ENCODE measurements at regions not wholly inside any gene's neighbourhood (a gene's known extent, or its start where the extent isn't known, plus 50 kb on each side); places are given as distances from the start of the nearest gene placed in this dataset.

- H3K36me3 ChIP-seq (ENCODE audit: control insufficient read depth in 4 of 4, insufficient read depth in 3 of 4, low read depth in 1 of 4, low read length in 3 of 4), result no peaks in the 10 kb centered on the region
- no peaks in the 10 kb centered on the region for H3K4me1 ChIP-seq (ENCODE audit: control insufficient read depth in 4 of 4, insufficient read depth in 4 of 4, low read length in 3 of 4)
- no peak overlapping the region for H3K4me3 ChIP-seq (ENCODE audit: low read depth in 1 of 3, low read length in 3 of 3)
- TF ChIP-seq HNF4G (IDR thresholded peaks at IDR 0.05) (no peak), HNF4A (conservative IDR thresholded peaks at IDR 0.05) (no peak), RAD21 (IDR thresholded peaks at IDR 0.05) (no peak), RXRA (IDR thresholded peaks at IDR 0.05) (no peak), JUND (IDR thresholded peaks at IDR 0.05) (no peak), GABPA (IDR thresholded peaks at IDR 0.05 in 1 of 2, conservative IDR thresholded peaks at IDR 0.05 in 1 of 2) (no peak), SP1 (IDR thresholded peaks at IDR 0.05) (no peak), FOXA1 (IDR thresholded peaks at IDR 0.05) (no peak)
- TF ChIP-seq, protein P1, sequence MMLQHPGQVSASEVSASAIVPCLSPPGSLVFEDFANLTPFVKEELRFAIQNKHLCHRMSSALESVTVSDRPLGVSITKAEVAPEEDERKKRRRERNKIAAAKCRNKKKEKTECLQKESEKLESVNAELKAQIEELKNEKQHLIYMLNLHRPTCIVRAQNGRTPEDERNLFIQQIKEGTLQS (IDR thresholded peaks at IDR 0.05), result no peak
- H3K9ac ChIP-seq (ENCODE audit: low read depth in 1 of 2, low read length in 2 of 2), result no peak overlapping the region
- WGBS, result 76% methylated on average over 2 of the region's 2 CpGs
- no peak for DNase-seq (ENCODE audit: low spot score)
- no peak overlapping the region for H3K27ac ChIP-seq (ENCODE audit: low read depth in 1 of 2, low read length in 2 of 2)
- no peaks in the 10 kb centered on the region for H3K9me3 ChIP-seq (ENCODE audit: control insufficient read depth in 4 of 4, low read length in 3 of 4)
- no peaks in the 10 kb centered on the region for H3K27me3 ChIP-seq (ENCODE audit: control insufficient read depth in 4 of 4, insufficient read depth in 4 of 4, low read length in 3 of 4)
Observed at GRCh38 chr6:84317463-84317862, 90.0 kb upstream of the CEP162 start.

DNA sequence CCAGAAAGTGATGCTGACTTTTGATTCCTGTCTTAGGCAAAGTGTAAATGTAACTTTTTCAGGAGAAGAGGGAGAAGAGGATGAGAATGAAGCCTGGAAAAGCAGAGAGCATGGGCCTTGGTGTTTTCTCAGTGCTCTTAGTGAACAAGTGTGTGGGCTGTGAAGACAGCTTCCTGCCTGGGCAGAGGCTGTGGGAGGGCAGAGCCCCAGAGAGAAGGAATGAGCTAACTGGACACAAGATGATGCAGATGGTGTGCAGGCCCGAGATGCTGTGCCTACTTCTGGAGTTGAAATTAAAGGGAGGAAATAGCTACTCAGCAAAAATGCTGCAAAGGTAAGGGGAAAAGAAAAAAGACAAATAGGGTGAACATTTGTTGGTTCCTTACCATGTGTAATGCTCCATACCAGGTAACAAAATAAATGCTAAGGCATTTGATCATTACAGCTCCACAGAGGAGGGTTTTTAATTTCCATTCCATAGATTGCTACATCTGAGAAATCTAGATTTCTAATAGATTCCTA is 87.0 kb upstream of the CEP162 start:
- H3K36me3 ChIP-seq (ENCODE audit: control insufficient read depth in 4 of 4, insufficient read depth in 3 of 4, low read depth in 1 of 4, low read length in 3 of 4), result no peaks in the 10 kb centered on the region
- H3K9ac ChIP-seq (ENCODE audit: low read depth in 1 of 2, low read length in 2 of 2), result no peak overlapping the region
- no peaks in the 10 kb centered on the region for H3K9me3 ChIP-seq (ENCODE audit: control insufficient read depth in 4 of 4, low read length in 3 of 4)
- TF ChIP-seq HNF4A (conservative IDR thresholded peaks at IDR 0.05) (no peak), FOXA1 (IDR thresholded peaks at IDR 0.05) (no peak), NR2F2 (IDR thresholded peaks at IDR 0.05) (no peak), GABPA (IDR thresholded peaks at IDR 0.05 in 1 of 2, conservative IDR thresholded peaks at IDR 0.05 in 1 of 2) (no peak), FOXA2 (IDR thresholded peaks at IDR 0.05) (no peak), EGR1 (IDR thresholded peaks at IDR 0.05; ENCODE audit: low read depth in 2 of 2) (no peak), SP1 (IDR thresholded peaks at IDR 0.05) (no peak), JUND (IDR thresholded peaks at IDR 0.05) (no peak), RAD21 (IDR thresholded peaks at IDR 0.05) (no peak), RXRA (IDR thresholded peaks at IDR 0.05) (no peak), TAF1 (conservative IDR thresholded peaks at IDR 0.05) (no peak), HNF4G (IDR thresholded peaks at IDR 0.05) (no peak), YY1 (IDR thresholded peaks at IDR 0.05) (no peak), ZBTB33 (IDR thresholded peaks at IDR 0.05) (no peak)
- TF ChIP-seq, protein P2, sequence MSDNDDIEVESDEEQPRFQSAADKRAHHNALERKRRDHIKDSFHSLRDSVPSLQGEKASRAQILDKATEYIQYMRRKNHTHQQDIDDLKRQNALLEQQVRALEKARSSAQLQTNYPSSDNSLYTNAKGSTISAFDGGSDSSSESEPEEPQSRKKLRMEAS (IDR thresholded peaks at IDR 0.05), result no peak
- TF ChIP-seq, protein P1 (IDR thresholded peaks at IDR 0.05), result no peak
- TF ChIP-seq, protein P3, sequence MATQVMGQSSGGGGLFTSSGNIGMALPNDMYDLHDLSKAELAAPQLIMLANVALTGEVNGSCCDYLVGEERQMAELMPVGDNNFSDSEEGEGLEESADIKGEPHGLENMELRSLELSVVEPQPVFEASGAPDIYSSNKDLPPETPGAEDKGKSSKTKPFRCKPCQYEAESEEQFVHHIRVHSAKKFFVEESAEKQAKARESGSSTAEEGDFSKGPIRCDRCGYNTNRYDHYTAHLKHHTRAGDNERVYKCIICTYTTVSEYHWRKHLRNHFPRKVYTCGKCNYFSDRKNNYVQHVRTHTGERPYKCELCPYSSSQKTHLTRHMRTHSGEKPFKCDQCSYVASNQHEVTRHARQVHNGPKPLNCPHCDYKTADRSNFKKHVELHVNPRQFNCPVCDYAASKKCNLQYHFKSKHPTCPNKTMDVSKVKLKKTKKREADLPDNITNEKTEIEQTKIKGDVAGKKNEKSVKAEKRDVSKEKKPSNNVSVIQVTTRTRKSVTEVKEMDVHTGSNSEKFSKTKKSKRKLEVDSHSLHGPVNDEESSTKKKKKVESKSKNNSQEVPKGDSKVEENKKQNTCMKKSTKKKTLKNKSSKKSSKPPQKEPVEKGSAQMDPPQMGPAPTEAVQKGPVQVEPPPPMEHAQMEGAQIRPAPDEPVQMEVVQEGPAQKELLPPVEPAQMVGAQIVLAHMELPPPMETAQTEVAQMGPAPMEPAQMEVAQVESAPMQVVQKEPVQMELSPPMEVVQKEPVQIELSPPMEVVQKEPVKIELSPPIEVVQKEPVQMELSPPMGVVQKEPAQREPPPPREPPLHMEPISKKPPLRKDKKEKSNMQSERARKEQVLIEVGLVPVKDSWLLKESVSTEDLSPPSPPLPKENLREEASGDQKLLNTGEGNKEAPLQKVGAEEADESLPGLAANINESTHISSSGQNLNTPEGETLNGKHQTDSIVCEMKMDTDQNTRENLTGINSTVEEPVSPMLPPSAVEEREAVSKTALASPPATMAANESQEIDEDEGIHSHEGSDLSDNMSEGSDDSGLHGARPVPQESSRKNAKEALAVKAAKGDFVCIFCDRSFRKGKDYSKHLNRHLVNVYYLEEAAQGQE (IDR thresholded peaks at IDR 0.05), result no peak
- TF ChIP-seq, protein P4, sequence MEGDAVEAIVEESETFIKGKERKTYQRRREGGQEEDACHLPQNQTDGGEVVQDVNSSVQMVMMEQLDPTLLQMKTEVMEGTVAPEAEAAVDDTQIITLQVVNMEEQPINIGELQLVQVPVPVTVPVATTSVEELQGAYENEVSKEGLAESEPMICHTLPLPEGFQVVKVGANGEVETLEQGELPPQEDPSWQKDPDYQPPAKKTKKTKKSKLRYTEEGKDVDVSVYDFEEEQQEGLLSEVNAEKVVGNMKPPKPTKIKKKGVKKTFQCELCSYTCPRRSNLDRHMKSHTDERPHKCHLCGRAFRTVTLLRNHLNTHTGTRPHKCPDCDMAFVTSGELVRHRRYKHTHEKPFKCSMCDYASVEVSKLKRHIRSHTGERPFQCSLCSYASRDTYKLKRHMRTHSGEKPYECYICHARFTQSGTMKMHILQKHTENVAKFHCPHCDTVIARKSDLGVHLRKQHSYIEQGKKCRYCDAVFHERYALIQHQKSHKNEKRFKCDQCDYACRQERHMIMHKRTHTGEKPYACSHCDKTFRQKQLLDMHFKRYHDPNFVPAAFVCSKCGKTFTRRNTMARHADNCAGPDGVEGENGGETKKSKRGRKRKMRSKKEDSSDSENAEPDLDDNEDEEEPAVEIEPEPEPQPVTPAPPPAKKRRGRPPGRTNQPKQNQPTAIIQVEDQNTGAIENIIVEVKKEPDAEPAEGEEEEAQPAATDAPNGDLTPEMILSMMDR (IDR thresholded peaks at IDR 0.05; ENCODE audit: low read depth, low read length, missing input control), result no peak
- whole genome bisulfite sequencing, result 72% methylated on average over 1 of the region's 1 CpG
- DNase-seq (ENCODE audit: low spot score), result no peak
- H3K27me3 ChIP-seq (ENCODE audit: control insufficient read depth in 4 of 4, insufficient read depth in 4 of 4, low read length in 3 of 4), result no peaks in the 10 kb centered on the region
- H3K4me1 ChIP-seq (ENCODE audit: control insufficient read depth in 4 of 4, insufficient read depth in 4 of 4, low read length in 3 of 4), result no peaks in the 10 kb centered on the region
- no peak overlapping the region for H3K27ac ChIP-seq (ENCODE audit: low read depth in 1 of 2, low read length in 2 of 2)
- H3K4me3 ChIP-seq (ENCODE audit: low read depth in 1 of 3, low read length in 3 of 3), result no peak overlapping the region

Data from liver (tissue), 8 donors.